ENCODE measurements at regions not wholly inside any gene's neighbourhood (a gene's known extent, or its start where the extent isn't known, plus 50 kb on each side); places are given as distances from the start of the nearest gene placed in this dataset.
"Not testable (repeated sequence)": the region's sequence is repeated elsewhere in the genome, so short reads cannot be mapped to it uniquely, and the experiment has no call there.

DNA sequence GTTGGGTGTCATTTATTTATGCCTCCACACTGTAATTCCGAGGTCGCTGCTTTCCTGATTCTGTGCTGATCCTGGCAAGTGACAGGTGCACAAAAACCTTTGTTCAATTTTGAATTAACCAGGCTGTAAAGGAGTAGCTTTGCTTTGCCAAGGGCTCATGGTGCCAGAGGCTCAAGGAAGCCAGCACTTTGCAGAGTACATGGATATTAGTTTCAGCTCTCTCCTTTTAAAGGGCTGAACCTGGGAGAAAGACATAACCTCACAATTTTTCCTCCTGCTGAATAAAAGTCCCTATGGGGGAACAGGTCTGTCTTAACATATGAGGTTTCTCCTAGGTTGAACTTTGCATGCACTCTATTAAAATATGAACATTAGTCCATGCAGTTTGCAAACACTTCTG lies 227.6 kb upstream of the WSB1 start:
- no peak for DNase-seq

DNA sequence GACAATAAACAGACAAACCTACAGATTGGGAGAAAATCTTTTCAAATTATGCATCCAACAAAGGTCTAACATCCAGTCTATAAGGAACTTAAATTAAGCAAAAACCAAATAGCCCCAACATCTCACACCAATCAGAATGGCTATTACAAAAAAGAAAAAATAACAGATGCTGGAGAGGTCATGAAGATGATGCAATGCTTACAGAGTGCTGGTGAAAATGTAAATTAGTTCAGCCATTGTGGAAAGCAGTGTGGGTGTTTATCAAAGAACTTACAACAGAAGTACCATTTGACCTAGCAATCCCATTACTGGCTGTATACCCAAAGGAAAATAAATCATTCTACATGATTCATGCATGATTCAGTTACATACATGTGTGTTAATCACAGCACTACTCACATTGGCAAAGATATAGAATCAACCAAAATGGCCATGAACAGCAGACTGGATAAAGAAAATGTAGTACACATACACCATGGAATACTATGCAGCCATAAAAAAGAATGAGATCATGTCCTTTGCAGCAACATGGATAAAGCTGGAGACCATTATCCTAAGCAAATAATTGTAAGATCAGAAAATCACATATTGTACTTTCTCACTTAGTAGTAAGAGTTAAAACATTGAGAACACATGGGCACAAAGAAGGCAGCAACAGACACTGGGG lies 223.9 kb upstream of the WSB1 start:
- DNase-seq, result no peak

DNA sequence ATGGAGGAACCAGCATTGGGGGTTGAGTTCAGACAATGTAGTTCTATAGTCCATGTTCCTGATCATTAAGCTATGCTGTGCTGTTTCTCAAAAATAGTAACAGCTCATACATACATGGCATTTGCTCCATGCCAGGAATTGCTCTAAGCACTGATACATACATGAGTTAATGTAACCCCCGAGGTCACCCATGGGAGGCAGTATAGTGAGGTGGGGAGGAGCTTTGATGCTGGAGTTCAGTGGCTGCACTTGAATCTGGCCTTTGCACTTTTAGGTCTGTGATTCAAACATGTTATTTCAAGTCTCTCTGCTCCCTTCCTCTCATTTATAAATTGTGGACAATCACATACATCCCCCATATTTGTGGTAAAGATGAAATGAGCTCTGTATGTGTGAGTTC lies 223.1 kb upstream of the WSB1 start:
- DNase-seq, result no peak

DNA sequence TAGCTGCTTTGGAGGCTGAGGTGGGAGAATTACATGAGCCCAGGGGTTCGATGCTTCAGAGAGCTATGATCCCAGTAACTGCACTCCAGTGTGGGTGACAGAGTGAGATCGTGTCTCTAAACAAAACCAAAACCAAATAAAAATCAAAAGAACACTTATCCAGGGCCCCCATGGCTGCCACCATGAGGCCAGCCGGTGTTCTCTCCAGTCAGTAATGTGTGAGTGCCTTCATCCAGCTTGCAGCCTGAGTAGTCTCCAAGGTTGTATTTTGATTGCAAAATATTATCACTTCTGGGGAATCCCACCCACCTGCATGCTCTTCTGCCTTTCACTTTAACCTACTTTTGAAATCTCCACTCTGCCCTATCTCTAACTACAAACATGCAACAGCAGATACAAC lies 221.0 kb upstream of the WSB1 start:
- DNase-seq, result no peak

DNA sequence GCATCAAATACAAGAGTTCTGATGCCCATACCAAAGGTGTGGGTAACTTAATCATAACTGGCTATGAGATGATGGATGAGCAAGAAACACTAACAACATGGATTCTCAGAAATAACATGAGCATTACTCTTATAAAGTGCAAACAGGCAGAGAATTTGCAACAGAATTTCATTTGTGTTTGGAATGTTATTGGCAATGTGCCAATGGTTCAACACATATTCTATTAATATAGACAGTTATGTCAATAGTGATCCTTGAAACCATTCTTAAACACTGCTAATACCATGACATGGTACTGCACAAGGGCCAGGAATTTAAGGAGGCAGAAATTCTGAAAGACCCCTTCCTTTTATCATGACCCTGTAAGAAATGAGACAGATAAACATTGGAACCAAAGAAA lies 217.1 kb upstream of the WSB1 start:
- no peak for DNase-seq

DNA sequence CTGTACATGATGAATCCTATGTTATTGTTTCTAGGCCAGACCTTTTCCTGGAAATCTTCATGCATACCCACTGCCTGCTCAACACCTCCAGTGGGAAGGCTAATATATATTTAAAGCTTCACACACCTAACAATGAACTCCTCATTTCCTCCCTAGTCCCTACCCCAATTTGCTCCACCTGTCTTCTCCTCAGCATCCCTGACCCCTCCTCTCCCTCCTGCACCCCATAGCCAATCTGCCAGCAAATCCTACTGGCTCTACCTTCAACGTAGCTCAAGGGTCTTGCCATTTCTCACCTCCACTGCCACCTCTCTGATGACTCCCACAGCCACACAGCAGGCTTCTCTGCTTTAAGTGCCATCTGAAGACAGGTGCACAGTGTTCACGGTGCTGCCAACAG lies 215.6 kb upstream of the WSB1 start:
- no peak for DNase-seq

DNA sequence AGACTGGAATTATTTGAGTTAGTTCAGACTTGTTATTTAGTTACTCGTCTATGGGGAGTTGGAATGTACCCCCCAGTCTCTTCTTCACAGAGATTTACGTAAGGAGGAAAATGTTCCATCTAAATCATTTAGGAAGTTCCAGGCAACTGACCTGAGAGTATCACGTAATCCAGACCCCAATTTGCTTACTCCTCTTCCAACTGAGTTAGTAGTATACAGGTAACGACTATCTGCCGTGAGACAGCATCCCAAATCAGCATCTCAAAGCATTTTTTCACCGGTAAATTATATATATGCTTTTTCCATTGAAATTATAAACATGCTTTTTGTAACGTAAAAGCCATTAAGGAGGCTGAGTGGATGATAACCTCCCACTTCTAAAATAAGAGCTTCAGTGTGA lies 214.3 kb upstream of the WSB1 start:
- no peak for DNase-seq

DNA sequence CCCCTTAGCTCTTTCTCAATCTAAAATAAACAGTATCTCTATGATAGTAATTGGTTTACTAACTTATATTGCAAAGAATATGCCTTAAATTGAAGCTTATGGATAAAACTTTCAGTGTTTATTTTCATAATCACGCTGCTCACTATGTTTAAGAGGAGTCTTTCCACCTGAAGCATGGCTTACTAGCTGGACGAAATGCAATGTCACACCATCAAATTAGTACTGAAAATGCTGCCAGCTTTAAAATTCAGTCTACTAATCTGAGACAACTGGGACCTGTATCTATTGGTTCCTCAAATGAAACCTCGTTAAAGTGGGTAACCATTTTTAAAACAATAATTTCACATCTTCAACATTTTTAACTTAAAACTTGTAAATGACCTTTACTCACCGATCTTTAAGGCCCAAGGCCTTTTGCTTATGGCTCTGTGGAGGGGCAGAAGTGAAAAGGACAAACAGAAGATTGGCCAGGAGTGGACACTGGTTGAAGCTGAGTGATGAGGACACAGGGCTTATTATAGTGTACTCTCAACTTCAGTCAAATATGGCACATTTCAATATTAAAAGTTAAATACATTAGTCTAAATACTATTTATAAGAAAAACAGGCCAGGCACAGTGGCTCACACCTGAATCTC lies 212.8 kb upstream of the WSB1 start:
- DNase-seq, result no peak

DNA sequence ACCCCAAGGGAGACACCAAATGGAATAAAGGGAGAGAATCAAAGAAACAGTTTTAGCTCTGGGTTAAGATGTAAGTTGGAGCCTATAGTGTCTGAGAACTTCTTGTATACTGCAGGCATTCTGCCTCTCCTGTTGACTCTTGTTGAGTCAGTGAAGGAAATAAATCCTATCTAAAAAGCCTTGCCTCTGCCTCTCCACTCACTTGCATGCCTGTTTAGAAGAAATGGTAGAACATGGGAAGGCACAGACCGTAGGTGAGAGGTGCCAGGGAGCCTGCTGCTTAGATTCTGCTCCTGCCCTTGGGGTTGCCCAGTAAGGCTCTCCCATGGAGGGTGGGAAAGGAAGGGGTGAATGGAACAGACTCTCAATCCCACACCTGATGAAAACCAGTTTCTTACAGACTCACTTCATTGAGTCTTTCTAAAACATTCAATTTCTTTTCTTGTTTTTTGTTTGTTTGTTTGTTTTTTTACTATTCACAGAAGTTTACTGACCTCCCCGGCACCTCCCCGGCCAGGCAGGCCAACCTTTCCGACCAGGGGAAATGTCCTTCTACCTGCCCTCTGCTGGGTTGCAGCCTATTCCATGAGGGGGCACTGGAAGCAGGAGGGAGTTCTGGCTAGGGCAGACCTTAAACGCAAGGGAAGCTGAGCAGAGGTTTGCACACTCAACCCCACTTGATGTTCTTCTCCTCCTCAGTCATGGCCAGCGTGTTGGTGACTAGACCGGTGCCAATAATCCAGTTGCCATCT lies 211.7 kb upstream of the WSB1 start:
- DNase-seq, result no peak

DNA sequence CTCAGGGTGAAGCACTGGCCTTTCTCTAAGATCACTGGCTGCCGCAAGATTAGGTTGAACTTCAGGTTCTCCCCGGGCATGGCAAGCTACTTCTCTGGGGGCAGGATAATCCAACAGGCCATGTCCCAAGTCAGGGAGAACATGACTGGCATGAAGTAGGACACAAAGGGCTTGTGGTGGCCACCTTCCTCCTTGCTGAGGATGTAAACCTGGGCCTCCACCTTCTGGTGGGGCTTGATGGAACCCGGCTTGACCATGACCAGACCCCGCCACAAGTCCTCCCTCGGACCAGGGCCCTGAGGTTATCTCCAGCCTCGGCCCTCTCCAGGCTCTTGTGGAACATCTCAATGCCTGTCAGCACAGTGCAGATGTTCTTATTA lies 211.1 kb upstream of the WSB1 start:
- no peak for DNase-seq

DNA sequence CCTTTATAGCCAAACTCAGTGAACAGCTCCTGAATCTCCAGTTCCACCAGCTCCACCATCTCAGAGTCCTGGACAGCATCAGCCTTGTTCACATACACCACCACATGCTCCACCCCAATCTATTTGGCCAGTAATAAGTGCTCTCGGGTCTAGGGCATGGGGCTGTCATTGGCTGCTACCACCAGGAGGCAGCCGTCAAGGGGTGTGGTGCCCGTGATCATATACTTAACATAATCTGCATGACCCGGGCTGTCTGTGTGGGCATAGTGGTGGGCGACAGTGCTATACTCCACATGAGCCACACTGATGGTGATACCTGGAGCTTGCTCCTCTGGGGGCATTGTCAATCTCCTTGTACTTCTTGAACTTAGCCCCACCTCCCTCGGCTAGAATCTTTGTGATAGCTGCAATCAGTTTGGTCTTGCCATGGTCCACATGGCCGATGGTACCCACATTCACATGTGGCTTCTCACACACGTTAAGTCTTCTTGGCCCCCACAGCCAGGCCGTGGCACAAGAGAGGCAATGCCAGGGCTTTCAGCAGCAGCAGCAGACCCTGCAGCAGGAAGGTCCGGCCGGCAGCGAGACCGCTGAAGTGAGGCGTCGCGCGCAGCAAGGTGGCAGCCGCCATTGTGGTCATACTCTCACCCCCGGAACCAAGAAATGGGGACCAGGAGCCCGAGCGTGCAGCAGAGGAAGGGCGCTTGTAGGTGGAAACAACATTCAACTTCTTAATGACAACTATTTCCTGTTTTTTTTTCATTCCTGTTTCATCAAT lies 210.3 kb upstream of the WSB1 start:
- DNase-seq, result no peak

DNA sequence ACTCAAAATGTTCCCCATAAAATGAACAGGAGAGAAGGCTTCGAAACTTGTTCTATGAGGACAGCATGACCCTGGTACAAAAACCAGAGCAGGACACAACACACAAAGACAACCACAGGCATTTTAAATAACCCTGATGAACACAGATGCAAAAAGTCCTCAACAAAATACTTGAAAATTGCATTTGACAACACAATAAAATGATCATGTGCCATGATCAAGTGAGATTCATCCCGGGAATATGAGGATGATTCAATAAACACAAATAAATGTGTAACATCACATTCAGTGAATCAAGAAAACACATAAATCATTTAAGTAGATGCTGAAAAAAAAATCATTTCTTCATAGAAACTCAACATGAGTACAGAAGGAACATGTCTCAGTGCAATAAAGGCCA lies 208.4 kb upstream of the WSB1 start:
- DNase-seq, result no peak

DNA sequence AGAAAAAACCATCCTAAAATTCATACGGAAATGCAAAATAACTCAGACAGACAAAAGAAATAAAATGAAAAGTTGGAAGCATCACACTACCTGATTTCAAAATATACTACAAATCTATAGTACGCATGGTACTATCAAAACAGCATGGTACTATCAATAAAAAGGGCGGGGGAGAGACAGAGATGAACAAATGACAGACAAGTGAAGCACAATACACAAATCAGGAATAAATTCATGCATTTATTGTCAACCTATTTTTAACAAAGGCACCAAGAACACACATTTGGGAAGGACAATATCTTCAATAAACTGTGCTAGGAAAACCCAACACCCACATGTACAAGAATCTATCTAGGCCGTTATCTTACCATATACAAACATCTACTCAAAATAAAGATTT lies 207.4 kb upstream of the WSB1 start:
- no peak for DNase-seq

DNA sequence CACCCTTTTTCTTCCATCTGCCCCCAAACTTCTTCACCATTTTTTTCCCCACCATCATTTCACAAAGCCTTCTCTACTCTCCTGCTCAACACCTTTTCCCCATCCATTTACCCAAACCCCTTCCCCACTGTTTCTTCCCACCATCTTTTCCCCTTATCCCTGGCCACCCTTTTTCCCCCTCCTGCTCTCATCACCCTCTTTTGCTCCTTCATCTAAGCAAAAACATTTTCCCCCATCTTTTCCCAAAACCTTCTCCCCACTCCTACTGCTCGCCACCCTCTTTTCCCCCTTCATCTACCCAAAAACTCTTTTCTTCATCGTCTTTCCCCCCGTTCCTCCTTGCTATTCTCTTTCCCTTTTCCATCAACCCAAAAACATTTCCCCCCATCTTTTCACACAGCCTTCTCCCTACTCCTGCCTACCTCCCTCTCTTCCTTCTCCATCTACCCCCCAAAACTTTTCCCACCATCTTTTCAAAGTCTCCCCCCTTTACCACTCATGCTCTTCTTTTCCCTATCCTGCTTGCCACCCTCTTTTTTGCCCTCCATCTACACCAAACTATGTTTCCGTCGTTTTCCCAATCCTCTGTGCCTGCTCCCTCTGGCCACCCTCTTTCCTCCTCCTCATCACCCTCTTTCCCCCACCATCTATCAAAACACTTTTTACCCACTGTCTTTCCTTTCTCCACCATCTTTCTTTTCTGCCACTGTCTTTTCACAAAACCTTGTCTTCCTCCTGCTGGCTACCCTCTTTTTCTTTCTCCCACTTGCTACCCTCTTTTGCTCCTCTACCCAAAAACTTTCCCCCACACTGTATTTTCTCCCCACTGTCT lies 205.8 kb upstream of the WSB1 start:
- DNase-seq, result no peak

DNA sequence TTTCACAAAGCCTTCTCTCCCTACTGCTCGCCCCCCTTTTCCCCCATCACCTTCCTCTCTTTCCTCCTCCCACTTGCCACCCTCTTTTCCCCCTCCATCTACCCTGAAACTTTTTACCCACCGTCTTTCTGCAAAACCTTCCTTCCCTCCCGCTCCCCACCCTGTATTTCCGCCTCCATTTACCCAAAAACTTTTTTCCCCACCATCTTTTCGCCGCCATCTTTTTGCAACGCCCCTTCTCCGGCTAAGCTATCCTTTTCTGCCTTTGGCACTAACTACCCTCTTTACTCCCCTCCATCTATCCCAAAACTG lies 205.2 kb upstream of the WSB1 start:
- DNase-seq, result no peak

DNA sequence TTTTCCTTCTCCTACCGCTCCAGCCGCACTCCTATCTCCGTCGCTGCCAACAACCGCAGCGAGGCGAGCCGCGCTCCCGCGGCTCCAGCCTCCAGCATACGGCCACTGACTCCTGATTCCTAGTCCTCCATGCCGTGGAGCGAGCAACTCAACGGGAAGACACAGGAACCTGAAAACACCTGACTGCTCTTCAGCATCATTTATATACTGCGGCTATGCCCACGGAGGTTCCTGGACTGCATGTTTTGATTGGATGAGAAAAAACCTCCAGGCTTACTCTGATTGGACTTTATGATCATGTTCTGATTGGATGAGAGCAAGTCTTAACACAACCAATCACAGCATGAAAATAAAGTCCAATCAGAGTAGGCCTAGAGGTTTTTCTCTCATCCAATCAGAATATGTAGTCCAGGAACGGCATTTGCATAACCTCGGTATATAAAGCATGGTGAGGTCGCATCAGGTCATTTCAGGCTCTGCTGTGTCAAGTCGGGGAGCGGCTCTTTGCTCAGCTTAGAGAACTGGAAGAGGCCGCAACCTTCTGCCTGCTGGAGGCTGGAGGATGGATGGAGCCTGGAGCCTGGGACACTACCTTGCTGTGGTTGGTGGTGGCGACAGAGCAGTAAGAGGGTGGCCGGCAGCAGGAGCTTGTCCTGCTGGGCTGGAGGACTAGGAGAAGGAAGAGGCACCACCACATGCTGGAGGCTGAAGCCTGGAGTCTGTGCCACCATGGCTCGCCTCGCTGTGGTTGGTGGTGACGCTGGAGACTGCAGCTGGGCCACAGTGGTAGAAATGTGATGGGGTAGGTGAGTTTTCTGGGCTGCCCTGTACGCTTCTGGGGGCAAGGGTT lies 204.6 kb upstream of the WSB1 start:
- not testable (repeated sequence) for DNase-seq

DNA sequence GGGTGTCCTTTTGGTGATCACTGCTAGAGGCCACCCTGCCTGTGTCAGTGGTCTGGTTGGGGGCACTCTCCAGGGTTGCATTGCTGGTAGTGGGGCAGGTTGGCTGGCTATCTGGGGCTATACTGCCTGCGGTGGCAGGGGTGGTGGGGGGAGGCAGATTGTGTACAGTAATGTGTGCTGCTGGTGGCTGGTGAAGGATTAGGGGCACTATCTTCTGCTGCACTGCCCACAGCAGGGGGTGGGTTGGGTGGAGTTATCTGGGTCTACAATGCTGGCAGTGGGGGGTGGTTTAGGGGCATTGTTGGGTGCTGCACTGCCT lies 204.0 kb upstream of the WSB1 start:
- no peak for DNase-seq

DNA sequence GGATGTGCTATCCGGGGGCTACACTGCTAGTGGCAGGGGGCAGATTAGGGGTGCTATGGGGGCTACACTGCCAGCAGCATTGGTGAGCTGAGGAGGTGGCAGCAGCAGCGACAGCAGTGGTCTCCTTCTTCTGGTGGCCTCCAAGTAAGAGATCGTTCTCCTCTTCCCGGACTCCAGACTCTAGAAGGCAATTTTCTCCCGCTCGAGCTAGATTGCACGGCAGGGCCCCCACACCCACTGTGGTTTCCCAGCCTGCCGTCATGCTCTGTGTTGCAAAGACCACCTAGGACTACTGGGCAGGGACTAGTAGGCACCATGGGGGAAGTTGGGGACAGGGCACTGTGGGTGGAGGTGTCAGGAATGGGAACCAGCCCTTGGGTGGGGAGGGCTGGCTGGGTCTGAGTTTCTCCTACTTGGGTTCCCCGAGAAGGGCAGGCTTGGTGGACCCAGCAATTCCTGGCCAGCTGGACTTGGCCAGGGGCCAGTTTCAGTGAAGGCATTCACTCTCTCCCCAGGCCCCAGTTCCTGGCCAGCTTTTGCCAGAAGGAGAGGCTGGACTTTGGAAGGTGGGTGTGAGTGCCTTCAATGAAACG lies 203.4 kb upstream of the WSB1 start:
- DNase-seq, result not testable (repeated sequence)

DNA sequence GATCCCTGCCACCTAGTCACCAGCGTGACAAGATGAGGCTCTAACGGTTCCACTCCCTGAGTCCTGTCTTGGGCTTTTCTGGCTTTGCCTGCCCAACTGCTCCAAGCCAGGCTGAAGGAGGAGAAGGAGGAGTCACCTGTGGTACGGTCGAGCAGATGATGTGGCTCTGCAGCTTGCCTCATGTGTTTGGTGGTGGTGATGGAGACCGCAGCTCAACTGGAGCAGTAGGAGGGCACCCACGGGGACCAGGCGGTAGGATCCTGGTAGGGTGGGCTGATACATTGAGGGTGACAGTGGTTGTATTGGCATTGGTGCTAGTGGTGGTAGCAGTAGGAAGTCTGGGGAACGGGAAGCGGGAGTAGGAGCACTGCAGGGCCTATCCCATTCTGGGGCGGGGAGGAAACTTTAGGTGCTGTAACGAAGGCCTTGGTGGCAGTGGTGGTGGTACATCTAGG lies 202.8 kb upstream of the WSB1 start:
- no peak for DNase-seq

DNA sequence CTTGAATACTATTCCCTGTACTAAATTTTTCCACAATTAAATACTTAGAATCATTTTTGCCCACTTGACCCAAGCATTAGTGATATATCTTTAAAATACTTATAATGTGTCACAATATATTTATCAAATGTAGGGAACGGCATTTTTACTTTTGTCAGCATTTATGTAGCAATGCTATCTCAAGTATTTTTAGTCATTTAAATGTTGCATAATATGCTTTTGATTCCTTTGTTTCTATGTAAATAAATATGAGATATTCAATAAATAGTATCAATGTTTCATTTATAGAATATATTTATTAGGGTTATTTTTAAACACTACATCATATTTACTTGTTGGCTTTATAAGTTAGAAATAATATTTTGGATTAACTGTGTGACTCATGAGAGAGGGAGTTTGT lies 199.7 kb upstream of the WSB1 start:
- not testable (repeated sequence) for DNase-seq

DNA sequence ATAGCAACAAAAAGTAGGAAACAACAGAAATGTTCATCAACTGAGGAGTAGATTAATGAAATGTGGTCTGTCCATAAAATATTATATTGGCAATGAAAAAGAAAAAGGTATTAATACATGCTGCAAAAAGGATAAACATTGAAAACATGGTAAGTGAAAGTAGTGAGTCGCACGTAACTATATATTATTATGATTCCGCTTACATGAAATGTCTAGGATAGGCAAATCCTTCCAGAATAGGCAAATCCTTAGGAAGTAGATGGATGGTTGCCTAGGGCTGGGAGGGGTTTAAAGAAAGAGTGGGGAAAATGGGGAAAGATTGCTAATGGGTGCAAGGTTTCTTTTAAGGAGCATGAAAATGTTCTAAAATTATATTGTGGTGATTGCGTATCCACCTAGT lies 198.1 kb upstream of the WSB1 start:
- DNase-seq, result not testable (repeated sequence)

DNA sequence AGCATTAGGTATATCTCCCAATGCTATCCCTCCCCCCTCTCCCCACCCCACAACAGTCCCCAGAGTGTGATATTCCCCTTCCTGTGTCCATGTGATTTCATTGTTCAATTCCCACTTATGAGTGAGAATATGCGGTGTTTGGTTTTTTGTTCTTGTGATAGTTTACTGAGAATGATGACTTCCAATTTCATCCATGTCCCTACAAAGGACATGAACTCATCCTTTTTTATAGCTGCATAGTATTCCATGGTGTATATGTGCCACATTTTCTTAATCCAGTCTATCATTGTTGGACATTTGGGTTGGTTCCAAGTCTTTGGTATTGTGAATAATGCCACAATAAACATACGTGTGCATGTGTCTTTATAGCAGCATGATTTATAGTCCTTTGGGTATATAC lies 194.6 kb upstream of the WSB1 start:
- DNase-seq, result not testable (repeated sequence)

All from COR-L47 (cell line).